ENCODE measurements at regions not wholly inside any gene's neighbourhood (a gene's known extent, or its start where the extent isn't known, plus 50 kb on each side); places are given as distances from the start of the nearest gene placed in this dataset.

- Histone ChIP-seq H3K9me3 (no peaks in the 10 kb centered on the region), H3K27ac (no peak overlapping the region), H3K4me2 (no peak overlapping the region), H3K4me3 (no peak overlapping the region), H3K4me1 (no peaks in the 10 kb centered on the region)
- WGBS (ENCODE audit: missing lambda C conversion rate), result 12% methylated on average over 1 of the region's 1 CpG
- FAIRE-seq (peak; percentile 68), DNase-seq (ENCODE audit: low read depth in 1 of 2, low spot score in 1 of 2) (no peak), ATAC-seq (no peak)
- TF ChIP-seq FOXS1 (CRISPR knock-in tag; IDR thresholded peaks at IDR 0.05) (no peak), NPAS2 (CRISPR knock-in tag; IDR thresholded peaks at IDR 0.05; ENCODE audit: borderline replicate concordance) (no peak), RAD21 (conservative IDR thresholded peaks at IDR 0.05 in 1 of 2, IDR thresholded peaks at IDR 0.05 in 1 of 2) (no peak), EHMT2 (IDR thresholded peaks at IDR 0.05; ENCODE audit: low read depth) (no peak), CBX8 (IDR thresholded peaks at IDR 0.05) (no peak), MAX (IDR thresholded peaks at IDR 0.05) (no peak), MAZ (IDR thresholded peaks at IDR 0.05; ENCODE audit: borderline replicate concordance, low read depth, low read length) (no peak), HDAC2 (IDR thresholded peaks at IDR 0.05) (no peak), ZFP36 (IDR thresholded peaks at IDR 0.05; ENCODE audit: borderline replicate concordance, partially characterized antibody) (no peak), ZNF302 (CRISPR knock-in tag; IDR thresholded peaks at IDR 0.05) (no peak), FOSL2 (IDR thresholded peaks at IDR 0.05) (no peak), FOSL2 (CRISPR knock-in tag; IDR thresholded peaks at IDR 0.05) (no peak), RARB (CRISPR knock-in tag; IDR thresholded peaks at IDR 0.05) (no peak), POLR2A (IDR thresholded peaks at IDR 0.05; ENCODE audit: low read length) (no peak), SMC3 (IDR thresholded peaks at IDR 0.05) (no peak), KDM1A (IDR thresholded peaks at IDR 0.05; ENCODE audit: low read depth) (no peak), CHD2 (IDR thresholded peaks at IDR 0.05; ENCODE audit: low read length, partially characterized antibody) (no peak)
- ChIA-PET POLR2A (no interaction called here), CTCF (no interaction called here)
Observed at GRCh38 chr7:85638394-85638793, 451.5 kb upstream of the SEMA3D start.

GRCh38 chr7:85634951-85635350, 448.1 kb upstream of the SEMA3D start:
- Histone ChIP-seq H3K4me1 (peaks cover 13% of the 10 kb centered on the region; the same call in 2 of the 3 replicates), H3K27ac (no peak overlapping the region), H3K9me3 (no peaks in the 10 kb centered on the region), H3K4me3 (no peak overlapping the region), H3K4me2 (no peak overlapping the region)
- ATAC-seq (no peak), FAIRE-seq (no peak), DNase-seq (ENCODE audit: low read depth in 1 of 2, low spot score in 1 of 2) (no peak)
- CTCF ChIA-PET, result no interaction called here
- 19% methylated on average over 2 of the region's 2 CpGs for WGBS (ENCODE audit: missing lambda C conversion rate)
- TF ChIP-seq EHF (CRISPR knock-in tag; IDR thresholded peaks at IDR 0.05) (no peak), TP53 (CRISPR knock-in tag; IDR thresholded peaks at IDR 0.05) (no peak), KDM5A (IDR thresholded peaks at IDR 0.05) (no peak), HOXA7 (CRISPR knock-in tag; IDR thresholded peaks at IDR 0.05) (no peak), NFE2L2 (conservative IDR thresholded peaks at IDR 0.05; ENCODE audit: low read length) (no peak), HDAC2 (IDR thresholded peaks at IDR 0.05) (no peak), CTCF (IDR thresholded peaks at IDR 0.05) (no peak)
- TF ChIP-seq, protein P1, sequence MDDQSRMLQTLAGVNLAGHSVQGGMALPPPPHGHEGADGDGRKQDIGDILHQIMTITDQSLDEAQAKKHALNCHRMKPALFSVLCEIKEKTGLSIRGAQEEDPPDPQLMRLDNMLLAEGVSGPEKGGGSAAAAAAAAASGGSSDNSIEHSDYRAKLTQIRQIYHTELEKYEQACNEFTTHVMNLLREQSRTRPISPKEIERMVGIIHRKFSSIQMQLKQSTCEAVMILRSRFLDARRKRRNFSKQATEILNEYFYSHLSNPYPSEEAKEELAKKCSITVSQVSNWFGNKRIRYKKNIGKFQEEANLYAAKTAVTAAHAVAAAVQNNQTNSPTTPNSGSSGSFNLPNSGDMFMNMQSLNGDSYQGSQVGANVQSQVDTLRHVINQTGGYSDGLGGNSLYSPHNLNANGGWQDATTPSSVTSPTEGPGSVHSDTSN (IDR thresholded peaks at IDR 0.05), result no peak
- POLR2A ChIA-PET, result no interaction called here

Measured in A549 (cell line).